Activated CD4-positive, alpha-beta T cell treated with anti-CD3 and anti-CD28 coated beads, Interleukin-2, amount 50 U/mL, for 24 hours (primary cell): ENCODE measurements at regions not wholly inside any gene's neighbourhood (a gene's known extent, or its start where the extent isn't known, plus 50 kb on each side); places are given as distances from the start of the nearest gene placed in this dataset.

Source experiments
- DNase-seq, 2 donors: peaks; one replicate each; pipeline ENCODE4 v3.0.0-alpha.2; 2020; ENCODE audit warnings: low read depth in 1 of 2, low spot score in 1 of 2

DNA sequence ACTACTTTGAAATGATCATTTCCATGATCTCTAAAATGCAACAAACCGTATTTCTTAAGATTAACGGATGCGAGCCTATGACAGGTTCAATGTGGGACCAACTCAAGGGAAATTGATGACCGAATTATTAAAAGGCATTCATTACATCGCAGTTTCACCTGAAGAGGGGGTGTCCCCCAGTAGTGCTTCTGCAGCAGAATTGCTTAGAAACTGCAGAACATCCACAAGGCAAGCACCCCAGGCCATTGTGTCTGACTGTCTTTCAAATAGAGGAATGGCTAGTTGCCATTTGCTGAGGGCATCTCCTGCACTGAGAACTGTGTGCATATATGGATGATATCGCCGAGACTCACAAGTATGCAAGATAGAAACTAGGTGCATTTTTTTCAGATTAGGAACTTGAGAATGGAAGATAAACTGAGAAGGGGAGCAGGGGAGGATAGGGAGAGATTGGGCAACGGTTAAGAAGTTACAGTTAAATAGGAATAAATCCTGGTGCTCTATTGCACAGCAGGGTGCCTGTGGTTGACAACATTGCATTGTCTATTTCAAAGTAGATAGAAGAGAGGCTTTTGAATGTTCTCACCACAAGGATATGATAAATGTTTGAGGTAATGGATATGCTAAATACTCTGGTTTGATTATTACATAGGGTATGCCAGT, 234.3 kb upstream of the PLEKHG7 start:
- DNase-seq: no peak

DNA sequence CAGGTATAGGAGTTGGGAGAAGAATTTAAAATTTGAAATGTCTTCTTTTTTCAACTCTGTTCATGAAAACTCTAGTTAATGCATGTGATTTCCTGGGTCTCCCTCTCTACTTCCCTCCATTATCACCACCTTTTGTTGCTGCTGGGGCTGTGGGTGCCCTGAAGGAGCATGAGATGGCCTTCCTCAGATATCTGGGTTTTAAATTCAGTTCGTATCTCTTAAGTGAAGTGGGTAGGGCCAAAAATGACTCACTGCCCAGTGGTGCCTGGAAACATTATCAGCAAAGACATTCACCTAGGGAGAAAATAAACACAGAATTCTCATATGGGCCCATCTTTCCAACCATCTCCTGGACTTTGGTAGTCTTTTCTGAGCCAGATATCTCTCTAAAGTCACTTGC, 234.9 kb upstream of the PLEKHG7 start:
- no peak for DNase-seq

DNA sequence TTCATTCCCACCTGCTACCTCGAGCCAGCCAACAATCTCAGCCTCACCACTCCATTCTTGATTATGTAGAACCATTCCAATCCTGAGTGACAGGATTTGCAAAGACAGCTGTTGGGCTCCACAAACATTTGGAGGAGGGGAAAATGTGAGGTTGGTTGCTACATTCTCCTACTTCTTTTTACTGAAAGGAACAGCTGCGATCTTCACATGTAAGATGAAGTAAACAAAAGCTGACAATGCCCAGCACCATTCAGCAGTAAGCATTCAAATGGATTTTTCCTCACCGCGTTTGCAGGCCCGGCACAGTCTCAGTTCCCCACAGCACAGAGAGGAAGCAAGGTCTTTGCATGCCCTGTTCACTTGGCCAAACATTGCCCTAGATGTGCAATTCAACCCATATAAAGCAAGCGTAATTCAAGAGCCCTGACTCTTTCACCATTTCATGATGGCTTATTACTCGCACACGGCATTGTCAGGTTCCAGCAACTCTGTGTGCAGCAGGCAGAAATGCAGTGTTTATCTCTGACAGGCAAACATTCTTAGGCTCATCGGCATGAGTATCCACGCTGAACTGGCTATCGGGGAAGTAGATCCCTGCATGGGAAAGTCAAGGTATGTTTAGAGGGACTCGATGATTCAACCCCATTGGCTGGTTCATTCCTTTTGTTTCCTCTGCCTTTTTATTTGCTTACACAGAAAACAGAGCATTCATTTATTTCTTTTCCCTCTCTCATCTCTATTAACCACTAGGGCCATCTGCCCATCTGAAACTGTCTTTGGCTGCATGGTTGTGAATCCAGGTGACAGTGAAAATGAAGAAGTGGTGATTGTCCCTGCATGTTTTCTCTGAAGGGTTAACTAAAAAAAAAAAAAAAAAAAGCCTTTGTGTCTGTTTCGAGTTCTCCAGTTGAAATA, 236.1 kb upstream of the PLEKHG7 start:
- DNase-seq: no peak

GRCh38 chr12:92465786-92466295, 236.9 kb upstream of the PLEKHG7 start:
- no peak for DNase-seq

DNA sequence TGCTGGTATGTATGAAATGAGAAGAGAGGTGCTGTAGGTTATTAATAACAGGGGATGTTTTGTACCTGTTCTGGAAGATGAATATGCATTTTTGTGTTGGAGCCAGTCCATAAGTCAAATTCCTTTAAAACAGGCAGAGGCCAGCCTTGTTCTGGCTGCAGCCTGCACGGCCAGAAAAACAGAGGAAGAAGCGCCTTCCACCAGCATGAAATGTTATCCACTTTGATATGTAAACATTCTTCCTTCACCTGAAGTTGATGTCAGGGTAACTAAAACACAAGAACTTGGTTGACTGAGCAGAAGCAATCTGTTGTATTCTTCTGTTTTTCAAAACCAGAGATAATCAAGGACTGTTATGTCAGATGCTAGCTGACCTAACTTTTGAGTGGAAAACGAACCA, 237.9 kb upstream of the PLEKHG7 start:
- no peak for DNase-seq

DNA sequence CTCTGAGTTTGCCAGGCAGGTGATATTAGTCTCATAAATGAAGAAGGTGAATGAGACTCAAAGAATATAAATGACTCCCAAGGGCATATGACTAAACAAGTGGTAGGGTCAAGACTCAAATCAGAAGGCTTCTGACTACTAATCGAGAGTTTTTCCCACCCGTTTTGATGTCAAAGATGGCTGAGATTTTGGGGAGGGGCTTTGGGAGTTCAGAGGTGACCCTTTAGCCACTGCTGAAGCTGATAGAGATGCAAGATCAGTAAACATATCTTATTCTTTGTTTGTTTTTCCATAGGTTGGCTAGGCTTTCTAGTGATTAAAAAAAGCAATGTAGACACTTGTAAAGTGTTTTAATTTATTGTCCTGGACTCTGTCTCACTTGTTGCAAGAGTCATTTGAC, 239.6 kb upstream of the PLEKHG7 start:
- no peak for DNase-seq

GRCh38 chr12:92462527-92462926, 240.3 kb upstream of the PLEKHG7 start:
- DNase-seq: no peak

DNA sequence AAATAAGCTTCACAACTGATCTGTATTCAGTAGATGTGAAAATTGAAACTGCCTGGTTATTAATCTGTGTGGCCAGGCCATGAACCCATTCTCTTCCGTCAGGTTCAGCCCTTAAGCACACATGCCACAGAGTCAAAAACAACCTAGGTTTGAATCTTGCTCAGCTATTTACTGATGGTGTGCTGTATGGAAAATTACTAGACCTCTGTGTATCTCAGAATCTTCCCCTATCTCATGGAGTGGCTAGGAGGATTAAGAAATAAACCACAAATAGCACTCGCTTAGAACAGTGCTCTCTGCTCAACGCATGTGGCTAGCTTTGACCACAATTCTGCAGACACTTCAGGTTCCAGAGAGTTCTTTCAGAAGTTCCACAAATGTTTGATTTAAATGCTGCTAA, 240.7 kb upstream of the PLEKHG7 start:
- no peak for DNase-seq

DNA sequence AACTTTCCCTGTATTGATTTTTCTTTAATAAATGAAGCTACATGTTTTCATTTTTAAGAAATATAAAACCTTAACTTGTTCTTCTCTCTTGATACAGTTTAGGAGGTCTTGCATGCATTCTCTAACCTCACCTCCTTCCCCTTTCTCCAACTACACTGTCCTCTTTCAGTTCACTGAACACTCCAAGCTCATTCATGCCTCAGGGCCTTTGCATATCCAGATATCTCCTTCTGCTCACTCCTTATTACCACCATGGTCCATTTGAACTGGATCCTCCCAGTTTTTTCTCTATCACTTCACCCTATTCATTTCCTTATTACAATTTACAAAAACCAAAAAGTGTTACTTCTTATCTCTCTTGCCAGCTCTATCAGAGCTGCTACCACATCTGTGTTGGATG, 242.9 kb upstream of the PLEKHG7 start:
- no peak for DNase-seq

DNA sequence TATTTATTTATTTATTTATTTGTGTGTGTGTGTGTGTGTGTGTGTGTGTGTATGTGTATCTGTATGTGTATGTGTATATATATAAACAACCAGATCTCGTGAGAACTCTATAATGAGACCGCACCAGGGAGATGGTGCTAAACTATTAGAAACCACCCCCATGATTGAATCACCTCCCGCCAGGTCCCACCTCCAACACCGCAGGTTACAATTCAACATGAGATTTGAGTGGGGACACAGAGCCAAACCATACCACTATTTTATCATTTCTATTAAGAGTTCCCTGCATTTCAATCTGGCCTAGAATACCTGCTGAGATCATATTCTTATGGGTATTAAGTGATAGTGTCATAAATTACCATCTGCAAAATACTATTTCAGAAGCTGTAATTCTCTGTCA, 243.8 kb upstream of the PLEKHG7 start:
- no peak for DNase-seq

- no peak for DNase-seq
Measured at GRCh38 chr12:92457458-92458180, 245.2 kb upstream of the PLEKHG7 start.

- DNase-seq: no peak
Measured at GRCh38 chr12:92452763-92453162, 250.0 kb upstream of the PLEKHG7 start.

DNA sequence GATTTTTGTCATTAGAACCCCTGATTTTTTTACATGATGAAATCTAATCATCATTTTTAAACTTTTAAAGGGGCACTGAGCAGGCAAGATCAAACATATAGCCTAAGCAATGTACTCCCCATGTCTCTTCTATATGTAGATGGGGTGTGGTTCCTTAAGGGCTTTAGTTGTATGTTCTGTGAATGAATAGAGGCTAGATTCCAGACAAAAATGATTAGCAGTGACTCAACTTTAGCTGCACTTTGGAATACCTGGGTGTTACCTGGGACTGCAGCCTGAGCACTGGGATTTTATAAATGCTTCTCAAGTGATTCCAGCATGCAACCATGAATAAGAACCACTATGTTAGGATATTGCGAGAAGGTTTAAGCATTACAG, 256.7 kb upstream of the PLEKHG7 start:
- no peak for DNase-seq

- no peak for DNase-seq
Measured at GRCh38 chr12:92445253-92446082, 257.3 kb upstream of the PLEKHG7 start.

DNA sequence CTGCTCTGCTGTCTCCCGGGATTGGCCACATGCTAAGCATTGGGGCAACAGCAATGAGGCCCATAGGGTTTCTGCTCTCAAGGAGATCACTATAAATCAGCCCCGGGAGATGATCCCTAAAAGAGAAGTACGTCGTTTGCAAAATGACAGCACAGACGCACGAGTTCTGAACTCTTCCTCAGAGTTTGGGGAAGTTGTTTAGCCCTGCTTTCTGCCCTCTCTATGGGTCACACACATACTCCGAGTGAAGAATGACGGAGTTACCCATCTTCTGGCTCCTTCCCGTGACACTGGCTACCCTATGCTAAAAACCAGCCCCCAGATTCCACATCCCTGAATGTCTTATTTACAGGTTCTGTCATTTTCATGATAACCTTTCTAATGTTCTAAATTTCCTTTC, 258.0 kb upstream of the PLEKHG7 start:
- no peak for DNase-seq

DNA sequence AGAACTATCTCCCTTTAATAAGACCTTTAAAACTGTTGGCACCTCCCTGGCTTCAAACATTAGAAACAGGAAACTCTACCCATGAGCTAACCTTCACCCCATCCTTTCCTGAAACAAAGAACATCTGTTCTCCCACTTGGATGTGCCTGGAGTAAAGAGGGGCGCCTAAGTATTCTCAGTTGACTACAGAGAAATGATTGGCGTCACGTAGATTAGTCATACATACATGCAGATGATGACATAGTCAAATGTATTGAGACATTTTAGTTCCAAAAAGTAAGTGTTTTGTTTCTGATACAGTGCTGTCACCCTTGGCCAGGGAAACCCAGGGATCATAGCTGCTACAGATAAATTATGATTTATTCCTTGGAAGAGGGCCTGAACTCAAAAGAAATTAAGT, 260.0 kb upstream of the PLEKHG7 start:
- no peak for DNase-seq

GRCh38 chr12:92440072-92440471, 262.7 kb upstream of the PLEKHG7 start:
- DNase-seq: no peak

GRCh38 chr12:92439420-92439805, 263.4 kb upstream of the PLEKHG7 start:
- DNase-seq: no peak

DNA sequence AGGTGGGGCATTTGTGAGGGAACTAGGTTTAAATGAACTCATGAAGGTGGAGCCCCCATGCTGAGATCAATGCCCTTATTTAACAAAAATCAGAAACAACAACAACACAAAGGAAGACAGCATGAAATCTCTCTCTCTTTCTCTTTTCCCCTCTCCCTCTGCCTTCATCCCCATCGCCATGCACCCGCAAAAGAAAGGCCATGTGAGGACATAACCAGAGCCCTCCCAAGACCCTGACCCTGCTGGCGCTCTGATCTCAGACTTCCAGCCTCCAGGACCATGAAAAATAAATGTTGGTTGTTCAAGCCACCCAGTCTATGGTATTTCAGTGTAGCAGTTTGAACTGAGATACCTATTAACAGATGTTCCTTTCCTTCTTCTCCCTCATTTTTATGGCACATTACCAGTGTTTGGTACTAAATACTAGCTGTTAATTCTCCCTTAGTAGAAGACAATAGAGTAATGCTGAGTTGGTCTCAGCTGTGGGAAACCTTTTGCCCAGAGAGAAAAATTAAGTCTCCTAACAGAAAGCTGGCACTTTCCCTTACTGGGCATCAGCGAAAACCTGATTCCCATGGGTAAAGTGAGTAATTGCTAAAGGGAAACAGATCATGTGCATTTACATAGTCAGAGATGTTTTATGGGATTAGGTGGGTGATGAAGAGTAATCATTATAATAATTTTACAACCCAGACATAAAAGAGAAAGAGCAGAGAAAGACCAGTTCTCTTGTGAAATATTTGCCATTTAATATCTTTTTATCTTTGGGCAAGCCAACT, 264.0 kb upstream of the PLEKHG7 start:
- DNase-seq: no peak

DNA sequence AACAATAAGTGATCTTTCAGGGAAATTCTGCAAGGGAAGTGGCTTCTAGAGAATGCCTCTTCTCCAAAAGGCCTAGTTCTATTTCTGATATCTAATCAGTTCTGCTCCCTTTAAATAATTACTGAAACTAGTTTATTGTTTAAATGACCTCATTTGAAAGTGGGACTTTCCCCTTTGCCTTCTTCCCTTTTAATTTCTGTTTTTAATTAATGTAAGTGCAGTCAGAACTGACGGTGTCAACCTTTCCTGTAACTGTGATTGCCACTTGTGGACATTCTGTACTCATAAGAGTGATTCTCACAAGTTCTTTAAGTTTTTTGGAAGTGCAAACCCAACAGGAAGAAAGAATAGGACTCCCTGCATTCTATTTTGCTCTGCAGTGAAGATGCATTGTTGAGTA, 265.3 kb upstream of the PLEKHG7 start:
- DNase-seq: no peak
